ENCODE measurements at regions not wholly inside any gene's neighbourhood (a gene's known extent, or its start where the extent isn't known, plus 50 kb on each side); places are given as distances from the start of the nearest gene placed in this dataset.

- no peak for ATAC-seq
- no peaks in the 10 kb centered on the region for H3K36me3 Mint-ChIP-seq
- H3K4me1 Mint-ChIP-seq: no peaks in the 10 kb centered on the region
- H3K27ac Mint-ChIP-seq: no peak overlapping the region
- no peak overlapping the region for H3K4me3 Mint-ChIP-seq
- no peaks in the 10 kb centered on the region for H3K27me3 Mint-ChIP-seq
- H3K9me3 Mint-ChIP-seq: peaks cover 6% of the 10 kb centered on the region
These were observed 445.6 kb upstream of the FLRT2 start for GRCh38 chr14:85084344-85084743.

DNA sequence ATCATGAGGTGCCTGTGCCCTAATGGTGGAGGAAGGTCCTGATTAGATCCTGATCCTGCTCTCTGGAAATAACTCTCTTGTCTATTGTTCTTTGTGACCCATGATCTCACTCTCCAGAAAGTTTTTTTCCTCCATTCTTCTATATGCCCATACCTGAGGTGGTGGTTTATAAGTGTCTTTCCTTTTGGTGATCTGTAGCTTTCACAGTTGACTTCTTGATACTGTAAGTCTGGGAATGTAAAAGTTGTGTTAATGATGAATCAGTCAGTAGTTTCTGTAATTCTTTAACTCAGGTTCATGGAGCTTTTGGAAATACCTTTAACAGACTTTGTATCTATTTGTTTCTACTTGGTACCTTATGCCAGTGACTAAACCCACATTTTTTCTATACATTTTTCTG, 444.0 kb upstream of the FLRT2 start:
- no peak overlapping the region for H3K4me3 Mint-ChIP-seq

DNA sequence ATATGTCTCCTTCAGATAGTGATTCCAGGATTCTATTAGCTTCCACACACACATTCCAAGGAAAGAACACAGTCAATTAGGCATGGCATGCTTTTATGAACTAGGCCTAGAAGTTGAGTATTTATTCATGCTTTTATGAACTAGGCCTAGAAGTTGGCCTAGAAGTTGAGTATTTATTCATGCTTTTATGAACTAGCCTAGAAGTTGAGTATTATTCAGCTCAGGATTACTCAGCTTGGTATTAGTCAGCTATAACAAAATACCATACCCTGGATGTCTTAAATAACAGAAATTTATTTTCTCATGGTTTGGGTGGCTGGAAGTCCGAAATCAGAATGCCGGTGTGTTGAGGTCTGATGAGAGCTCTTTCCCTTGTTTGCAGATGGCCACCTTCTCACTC, 442.7 kb upstream of the FLRT2 start:
- Mint-ChIP-seq H3K4me1 (no peaks in the 10 kb centered on the region), H3K4me3 (no peak overlapping the region), H3K36me3 (no peaks in the 10 kb centered on the region), H3K9me3 (peaks cover 3% of the 10 kb centered on the region), H3K27me3 (no peaks in the 10 kb centered on the region), H3K27ac (no peak overlapping the region)
- ATAC-seq: no peak

More for the DNA sequence above, 444.0 kb upstream of the FLRT2 start:
- Mint-ChIP-seq H3K4me1 (no peaks in the 10 kb centered on the region), H3K36me3 (no peaks in the 10 kb centered on the region), H3K27me3 (no peaks in the 10 kb centered on the region), H3K9me3 (peaks cover 3% of the 10 kb centered on the region), H3K27ac (no peak overlapping the region)
- no peak for ATAC-seq

DNA sequence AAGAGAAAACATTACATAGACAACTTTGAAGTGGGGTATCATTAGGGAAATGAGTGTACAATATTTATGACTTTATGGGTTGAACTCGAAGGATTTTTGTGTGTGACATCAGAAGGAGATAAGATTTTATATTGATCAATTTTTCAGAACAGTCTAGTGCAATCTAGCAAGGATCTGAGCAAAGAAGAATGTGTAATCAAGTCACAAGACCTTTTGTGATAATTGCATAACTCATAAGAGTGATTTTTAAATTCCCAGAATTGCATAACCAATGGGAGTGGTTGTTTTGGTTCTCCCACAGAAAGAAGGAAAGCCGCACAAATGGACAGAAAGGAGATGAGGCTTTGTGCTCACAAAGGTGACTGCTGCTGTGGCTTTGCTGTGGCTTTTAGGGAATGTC, 441.8 kb upstream of the FLRT2 start:
- no peak for ATAC-seq
- no peak overlapping the region for H3K4me3 Mint-ChIP-seq
- H3K27ac Mint-ChIP-seq: no peak overlapping the region
- H3K4me1 Mint-ChIP-seq: no peaks in the 10 kb centered on the region
- H3K9me3 Mint-ChIP-seq: peaks cover 3% of the 10 kb centered on the region
- H3K36me3 Mint-ChIP-seq: no peaks in the 10 kb centered on the region
- no peaks in the 10 kb centered on the region for H3K27me3 Mint-ChIP-seq

DNA sequence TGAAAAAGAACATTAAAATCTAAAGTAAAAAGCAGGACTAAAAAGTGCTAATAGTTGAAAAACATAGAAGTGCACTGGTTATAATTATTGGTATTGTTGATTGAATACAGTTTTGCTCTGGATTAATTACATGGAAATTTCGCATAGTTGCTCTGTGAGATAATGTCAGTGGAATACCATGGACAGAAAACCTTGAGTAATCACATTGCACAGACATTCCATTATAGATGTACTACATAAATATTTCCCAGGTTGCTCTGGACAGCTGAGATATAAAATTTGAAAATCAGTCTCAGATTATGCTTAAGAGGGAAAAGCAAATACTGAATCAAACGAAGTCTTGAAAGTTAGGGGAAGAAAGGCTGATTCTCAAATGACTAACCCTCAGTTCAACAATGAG, 439.3 kb upstream of the FLRT2 start:
- Mint-ChIP-seq H3K4me1 (no peaks in the 10 kb centered on the region), H3K9me3 (peaks cover 7% of the 10 kb centered on the region), H3K27ac (no peak overlapping the region), H3K27me3 (no peaks in the 10 kb centered on the region), H3K36me3 (no peaks in the 10 kb centered on the region), H3K4me3 (no peak overlapping the region)
- ATAC-seq: no peak

- H3K27ac Mint-ChIP-seq: no peak overlapping the region
- H3K36me3 Mint-ChIP-seq: no peaks in the 10 kb centered on the region
- H3K4me3 Mint-ChIP-seq: no peak overlapping the region
- H3K9me3 Mint-ChIP-seq: peaks cover 3% of the 10 kb centered on the region
- ATAC-seq: no peak
- H3K27me3 Mint-ChIP-seq: no peaks in the 10 kb centered on the region
- H3K4me1 Mint-ChIP-seq: no peaks in the 10 kb centered on the region
These were observed 436.2 kb upstream of the FLRT2 start for GRCh38 chr14:85093631-85094330.

- H3K4me3 Mint-ChIP-seq: no peak overlapping the region
- H3K4me1 Mint-ChIP-seq: no peaks in the 10 kb centered on the region
- ATAC-seq: no peak
- no peaks in the 10 kb centered on the region for H3K27me3 Mint-ChIP-seq
- peaks cover 9% of the 10 kb centered on the region for H3K9me3 Mint-ChIP-seq
- H3K27ac Mint-ChIP-seq: no peak overlapping the region
- no peaks in the 10 kb centered on the region for H3K36me3 Mint-ChIP-seq
These were observed 427.4 kb upstream of the FLRT2 start for GRCh38 chr14:85102591-85102990.

DNA sequence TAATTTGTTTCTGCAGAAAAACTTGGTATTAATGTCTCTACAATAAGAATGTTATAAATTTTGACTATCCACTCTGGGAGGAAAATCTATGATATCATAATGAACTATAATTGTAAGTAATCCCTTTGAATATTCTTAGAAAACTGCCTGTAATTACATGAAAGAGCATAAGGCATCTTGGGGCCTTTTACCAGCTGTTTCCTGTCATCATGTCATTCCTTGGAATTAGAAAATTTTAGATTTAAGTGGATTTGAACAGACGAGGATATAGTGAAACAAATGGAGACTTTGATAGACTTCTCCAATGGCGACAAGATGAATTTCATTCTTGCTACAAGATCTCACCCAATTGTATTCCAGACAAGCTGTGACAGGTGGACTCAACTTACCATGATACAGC, 423.4 kb upstream of the FLRT2 start:
- H3K4me3 Mint-ChIP-seq: no peak overlapping the region
- ATAC-seq: no peak
- H3K36me3 Mint-ChIP-seq: no peaks in the 10 kb centered on the region
- no peaks in the 10 kb centered on the region for H3K27me3 Mint-ChIP-seq
- H3K4me1 Mint-ChIP-seq: no peaks in the 10 kb centered on the region
- peaks cover 9% of the 10 kb centered on the region for H3K9me3 Mint-ChIP-seq
- H3K27ac Mint-ChIP-seq: no peak overlapping the region

GRCh38 chr14:85112762-85113161, 417.2 kb upstream of the FLRT2 start:
- ATAC-seq: no peak
- no peak overlapping the region for H3K27ac Mint-ChIP-seq
- H3K9me3 Mint-ChIP-seq: peaks cover 20% of the 10 kb centered on the region
- no peaks in the 10 kb centered on the region for H3K27me3 Mint-ChIP-seq
- H3K4me1 Mint-ChIP-seq: no peaks in the 10 kb centered on the region
- H3K36me3 Mint-ChIP-seq: no peaks in the 10 kb centered on the region
- no peak overlapping the region for H3K4me3 Mint-ChIP-seq

DNA sequence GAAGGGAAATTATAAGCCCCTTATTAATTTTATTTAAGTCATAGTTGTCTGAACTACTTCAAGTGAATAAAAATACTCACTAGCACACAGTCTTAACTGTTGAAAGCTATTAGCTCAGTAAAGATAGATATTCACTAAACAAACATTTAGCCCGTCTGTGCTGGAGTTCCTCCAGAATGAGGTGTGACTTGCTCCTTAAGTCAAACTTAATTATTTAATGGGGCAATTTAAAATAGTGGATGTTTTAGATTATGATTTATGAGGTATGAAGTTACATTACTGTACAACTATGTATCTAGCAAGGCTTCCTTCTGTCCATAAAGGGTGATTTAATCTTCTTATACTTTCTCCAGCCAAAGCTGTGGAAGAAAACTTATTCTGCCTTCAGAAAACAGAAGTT, 414.0 kb upstream of the FLRT2 start:
- Mint-ChIP-seq H3K36me3 (no peaks in the 10 kb centered on the region), H3K4me1 (no peaks in the 10 kb centered on the region), H3K27ac (no peak overlapping the region), H3K4me3 (no peak overlapping the region), H3K9me3 (peaks cover 16% of the 10 kb centered on the region), H3K27me3 (no peaks in the 10 kb centered on the region)
- ATAC-seq: no peak

DNA sequence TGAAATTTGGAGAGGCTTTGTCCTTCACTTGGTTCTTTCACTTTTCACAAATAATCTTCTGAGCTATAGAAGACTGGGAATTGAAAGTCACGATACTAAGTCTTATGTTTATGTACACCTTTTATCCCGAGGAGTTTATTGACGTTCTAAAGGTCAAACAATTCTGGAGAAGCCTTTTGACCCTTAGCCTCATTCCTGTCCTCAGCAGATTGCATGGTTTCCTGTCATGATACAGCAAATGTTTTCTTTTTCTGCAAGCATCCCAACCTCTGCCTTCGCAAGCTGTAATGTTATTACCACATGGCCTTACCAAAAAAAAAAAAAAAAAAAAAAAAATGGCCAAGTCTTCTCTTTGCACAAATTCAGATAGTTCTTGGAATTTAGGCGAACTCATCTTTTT, 411.7 kb upstream of the FLRT2 start:
- no peaks in the 10 kb centered on the region for H3K4me1 Mint-ChIP-seq
- H3K27ac Mint-ChIP-seq: no peak overlapping the region
- H3K36me3 Mint-ChIP-seq: no peaks in the 10 kb centered on the region
- ATAC-seq: no peak
- H3K27me3 Mint-ChIP-seq: no peaks in the 10 kb centered on the region
- H3K4me3 Mint-ChIP-seq: no peak overlapping the region
- H3K9me3 Mint-ChIP-seq: peaks cover 3% of the 10 kb centered on the region

GRCh38 chr14:85122690-85123089, 407.3 kb upstream of the FLRT2 start:
- Mint-ChIP-seq H3K4me1 (no peaks in the 10 kb centered on the region), H3K27ac (no peak overlapping the region), H3K36me3 (no peaks in the 10 kb centered on the region), H3K9me3 (peaks cover 4% of the 10 kb centered on the region), H3K4me3 (no peak overlapping the region), H3K27me3 (no peaks in the 10 kb centered on the region)
- no peak for ATAC-seq

GRCh38 chr14:85123755-85124154, 406.2 kb upstream of the FLRT2 start:
- Mint-ChIP-seq H3K4me1 (no peaks in the 10 kb centered on the region), H3K4me3 (no peak overlapping the region), H3K27ac (no peak overlapping the region), H3K36me3 (no peaks in the 10 kb centered on the region), H3K27me3 (no peaks in the 10 kb centered on the region), H3K9me3 (peaks cover 4% of the 10 kb centered on the region)
- no peak for ATAC-seq

- ATAC-seq: no peak
- no peak overlapping the region for H3K27ac Mint-ChIP-seq
- peaks cover 4% of the 10 kb centered on the region for H3K9me3 Mint-ChIP-seq
These were observed 405.2 kb upstream of the FLRT2 start for GRCh38 chr14:85124631-85125290.

GRCh38 chr14:85125291-85125670, 404.7 kb upstream of the FLRT2 start:
- Mint-ChIP-seq H3K27ac (no peak overlapping the region), H3K4me1 (no peaks in the 10 kb centered on the region), H3K36me3 (no peaks in the 10 kb centered on the region), H3K27me3 (no peaks in the 10 kb centered on the region), H3K4me3 (no peak overlapping the region), H3K9me3 (peaks cover 4% of the 10 kb centered on the region)
- no peak for ATAC-seq

More at GRCh38 chr14:85124631-85125290, 405.2 kb upstream of the FLRT2 start:
- H3K4me3 Mint-ChIP-seq: no peak overlapping the region
- H3K36me3 Mint-ChIP-seq: no peaks in the 10 kb centered on the region
- no peaks in the 10 kb centered on the region for H3K27me3 Mint-ChIP-seq
- H3K4me1 Mint-ChIP-seq: no peaks in the 10 kb centered on the region

- no peak overlapping the region for H3K4me3 Mint-ChIP-seq
- peaks cover 8% of the 10 kb centered on the region for H3K9me3 Mint-ChIP-seq
- H3K27ac Mint-ChIP-seq: no peak overlapping the region
- no peaks in the 10 kb centered on the region for H3K27me3 Mint-ChIP-seq
- ATAC-seq: no peak
- H3K36me3 Mint-ChIP-seq: no peaks in the 10 kb centered on the region
- no peaks in the 10 kb centered on the region for H3K4me1 Mint-ChIP-seq
These were observed 400.0 kb upstream of the FLRT2 start for GRCh38 chr14:85129921-85130320.

Data from stimulated activated memory B cell treated with anti-CD40 and anti-IgM and Interleukin-4, amounts not matched to agents 10 μg/mL and 1 μg/mL and 100 μg/mL, for 72 hours (primary cell).